PC-3 (cell line): ENCODE measurements at regions not wholly inside any gene's neighbourhood (a gene's known extent, or its start where the extent isn't known, plus 50 kb on each side); places are given as distances from the start of the nearest gene placed in this dataset.

Experiments
- ATAC-seq: fragments of 200-7000 bp; cut with Tn5 transposase; 2 replicates; pipeline ENCODE4 v1.9.1; 2020; ENCODE audit warnings: mild to moderate bottlenecking, moderate library complexity
- BruUV-seq: library from RNA; stranded (reverse); fragments of 400-500 nt; replicated peaks from 2 replicates; lab custom pipeline; 2021; lab: Mats Ljungman, UMichigan
- CTCF ChIA-PET: fragments of 300-600 bp; sonication (Branson Sonifier 250); formaldehyde crosslinking; loops from one replicate; lab custom pipeline; 2022; ENCODE audit warnings: antibody characterized with exemption; lab: Charles Lee
- POLR2A ChIA-PET: fragments of 300-600 bp; sonication (Branson Sonifier 250); formaldehyde crosslinking; loops from one replicate; lab custom pipeline; 2022; ENCODE audit warnings: antibody characterized with exemption; ENCODE audit not compliant: unreplicated experiment; lab: Charles Lee
- DNase-seq: peaks from one replicate; pipeline ENCODE4 v3.0.0-alpha.2; 2015
- H2AFZ ChIP-seq: fragments of 300-600 bp; sonication (generic); 2 replicates; pipeline ENCODE4 v1.6.0; 2016; ENCODE audit warnings: antibody characterized with exemption, low read length
- H3F3A ChIP-seq: fragments of 300-600 bp; sonication (generic); one replicate; pipeline ENCODE4 v1.6.0; 2017; ENCODE audit warnings: antibody characterized with exemption, low read length, control low read depth, mild to moderate bottlenecking; ENCODE audit not compliant: unreplicated experiment
- H3K27ac ChIP-seq: fragments of 300-600 bp; sonication (generic); 2 replicates; pipeline ENCODE4 v1.5.1; 2016; ENCODE audit warnings: mild to moderate bottlenecking, low read length
- H3K27me3 ChIP-seq: fragments of 300-600 bp; sonication (generic); 2 replicates; pipeline ENCODE4 v1.6.1; 2016; ENCODE audit warnings: low read length, mixed read lengths
- H3K36me3 ChIP-seq: fragments of 300-600 bp; sonication (generic); 2 replicates; pipeline ENCODE4 v1.6.1; 2016; ENCODE audit warnings: low read depth, mixed run types, low read length, mixed read lengths
- H3K4me1 ChIP-seq: fragments of 300-600 bp; sonication (generic); 2 replicates; pipeline ENCODE4 v1.5.1; 2016; ENCODE audit warnings: low read length; ENCODE audit not compliant: insufficient read depth
- H3K4me2 ChIP-seq: fragments of 300-600 bp; sonication (generic); 2 replicates; pipeline ENCODE4 v1.6.0; 2016; ENCODE audit warnings: low read length
- H3K4me3 ChIP-seq: fragments of 300-600 bp; sonication (generic); 2 replicates; pipeline ENCODE4 v1.5.1; 2016; ENCODE audit warnings: mild to moderate bottlenecking, low read length, mixed read lengths
- H3K79me2 ChIP-seq: fragments of 300-600 bp; sonication (generic); 2 replicates; pipeline ENCODE4 v1.6.1; 2017; ENCODE audit warnings: low read length, mixed read lengths
- H3K9ac ChIP-seq: fragments of 300-600 bp; sonication (generic); 2 replicates; pipeline ENCODE4 v1.6.0; 2016; ENCODE audit warnings: mild to moderate bottlenecking, low read length
- H3K9me2 ChIP-seq: fragments of 300-600 bp; sonication (generic); replicated peaks from 2 replicates; pipeline ENCODE4 v1.6.1; 2016; ENCODE audit warnings: mixed run types, low read length, mixed read lengths
- H3K9me3 ChIP-seq: fragments of 300-600 bp; sonication (generic); 2 replicates; pipeline ENCODE4 v1.6.1; 2016; ENCODE audit warnings: low read length, mixed read lengths
- H4K20me1 ChIP-seq: fragments of 300-600 bp; sonication (generic); 2 replicates; pipeline ENCODE4 v1.6.1; 2016; ENCODE audit warnings: low read length, mixed read lengths
- EZH2 ChIP-seq: fragments of 300-600 bp; sonication (generic); IDR thresholded peaks from one replicate; pipeline ENCODE4 v1.6.1; 2017; ENCODE audit warnings: antibody characterized with exemption, mild to moderate bottlenecking, low read length; ENCODE audit not compliant: unreplicated experiment
- EZH2phosphoT487 ChIP-seq: fragments of 300-600 bp; sonication (generic); IDR thresholded peaks from 2 replicates; pipeline ENCODE4 v1.6.1; 2018; ENCODE audit warnings: mild to moderate bottlenecking, antibody characterized with exemption, low read length, borderline replicate concordance
- intact Hi-C: fragments of 100-400 bp; cut with micrococcal nuclease; formaldehyde crosslinking; loops from 2 replicates; pipeline ENCODE4 v1.9.0; 2023
- TF ChIP-seq, protein P1 (sequence below): fragments of 300-600 bp; sonication (generic); conservative IDR thresholded peaks from 2 replicates; pipeline ENCODE4 v1.5.1; 2017; ENCODE audit warnings: antibody characterized with exemption, low read depth, mild to moderate bottlenecking, low read length

DNA sequence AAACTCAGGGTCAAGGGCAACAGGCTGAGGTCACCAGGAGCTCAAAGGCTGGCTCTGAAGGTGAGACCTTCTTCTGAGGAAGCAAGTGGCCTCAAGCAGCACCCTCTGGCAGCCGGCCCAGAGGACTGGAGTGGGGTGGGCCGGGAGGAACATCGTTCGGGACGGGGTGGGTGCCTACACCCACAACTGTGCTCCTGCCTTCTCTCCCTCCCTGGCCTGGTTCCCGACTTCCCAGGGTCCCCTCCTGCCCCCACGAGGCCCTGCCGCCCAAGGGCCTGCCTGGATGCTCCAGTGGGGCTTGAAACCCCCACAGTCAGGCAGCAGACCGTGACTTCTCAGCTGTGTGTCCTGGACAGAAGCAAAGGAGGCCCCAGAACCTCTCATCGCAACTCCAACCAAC is 195.7 kb downstream of the IGLL1 start:
- Histone ChIP-seq H3K4me3 (no peak overlapping the region), H3K9me2 (no peaks in the 10 kb centered on the region), H3K9me3 (no peaks in the 10 kb centered on the region), H3K27ac (no peak overlapping the region), H3K4me1 (no peaks in the 10 kb centered on the region), H3K36me3 (no peaks in the 10 kb centered on the region), H3K4me2 (no peak overlapping the region), H2AFZ (no peak overlapping the region), H3F3A (no peaks in the 10 kb centered on the region), H4K20me1 (no peaks in the 10 kb centered on the region), H3K27me3 (no peaks in the 10 kb centered on the region), H3K79me2 (no peaks in the 10 kb centered on the region), H3K9ac (no peak overlapping the region)
- ATAC-seq = no peak
- no TSS peak for BruUV-seq
- CTCF ChIA-PET = no interaction called here
- POLR2A ChIA-PET = no interaction called here
- intact Hi-C loops = loop anchor here (10.0 kb wide), 1 partner anchor 60 kb away; no protein-coding TSS in a partner anchor
- no peak for TF ChIP-seq EZH2phosphoT487
- TF ChIP-seq EZH2 = no peak
- TF ChIP-seq, protein P1, sequence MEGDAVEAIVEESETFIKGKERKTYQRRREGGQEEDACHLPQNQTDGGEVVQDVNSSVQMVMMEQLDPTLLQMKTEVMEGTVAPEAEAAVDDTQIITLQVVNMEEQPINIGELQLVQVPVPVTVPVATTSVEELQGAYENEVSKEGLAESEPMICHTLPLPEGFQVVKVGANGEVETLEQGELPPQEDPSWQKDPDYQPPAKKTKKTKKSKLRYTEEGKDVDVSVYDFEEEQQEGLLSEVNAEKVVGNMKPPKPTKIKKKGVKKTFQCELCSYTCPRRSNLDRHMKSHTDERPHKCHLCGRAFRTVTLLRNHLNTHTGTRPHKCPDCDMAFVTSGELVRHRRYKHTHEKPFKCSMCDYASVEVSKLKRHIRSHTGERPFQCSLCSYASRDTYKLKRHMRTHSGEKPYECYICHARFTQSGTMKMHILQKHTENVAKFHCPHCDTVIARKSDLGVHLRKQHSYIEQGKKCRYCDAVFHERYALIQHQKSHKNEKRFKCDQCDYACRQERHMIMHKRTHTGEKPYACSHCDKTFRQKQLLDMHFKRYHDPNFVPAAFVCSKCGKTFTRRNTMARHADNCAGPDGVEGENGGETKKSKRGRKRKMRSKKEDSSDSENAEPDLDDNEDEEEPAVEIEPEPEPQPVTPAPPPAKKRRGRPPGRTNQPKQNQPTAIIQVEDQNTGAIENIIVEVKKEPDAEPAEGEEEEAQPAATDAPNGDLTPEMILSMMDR = no peak
- no peak for DNase-seq

DNA sequence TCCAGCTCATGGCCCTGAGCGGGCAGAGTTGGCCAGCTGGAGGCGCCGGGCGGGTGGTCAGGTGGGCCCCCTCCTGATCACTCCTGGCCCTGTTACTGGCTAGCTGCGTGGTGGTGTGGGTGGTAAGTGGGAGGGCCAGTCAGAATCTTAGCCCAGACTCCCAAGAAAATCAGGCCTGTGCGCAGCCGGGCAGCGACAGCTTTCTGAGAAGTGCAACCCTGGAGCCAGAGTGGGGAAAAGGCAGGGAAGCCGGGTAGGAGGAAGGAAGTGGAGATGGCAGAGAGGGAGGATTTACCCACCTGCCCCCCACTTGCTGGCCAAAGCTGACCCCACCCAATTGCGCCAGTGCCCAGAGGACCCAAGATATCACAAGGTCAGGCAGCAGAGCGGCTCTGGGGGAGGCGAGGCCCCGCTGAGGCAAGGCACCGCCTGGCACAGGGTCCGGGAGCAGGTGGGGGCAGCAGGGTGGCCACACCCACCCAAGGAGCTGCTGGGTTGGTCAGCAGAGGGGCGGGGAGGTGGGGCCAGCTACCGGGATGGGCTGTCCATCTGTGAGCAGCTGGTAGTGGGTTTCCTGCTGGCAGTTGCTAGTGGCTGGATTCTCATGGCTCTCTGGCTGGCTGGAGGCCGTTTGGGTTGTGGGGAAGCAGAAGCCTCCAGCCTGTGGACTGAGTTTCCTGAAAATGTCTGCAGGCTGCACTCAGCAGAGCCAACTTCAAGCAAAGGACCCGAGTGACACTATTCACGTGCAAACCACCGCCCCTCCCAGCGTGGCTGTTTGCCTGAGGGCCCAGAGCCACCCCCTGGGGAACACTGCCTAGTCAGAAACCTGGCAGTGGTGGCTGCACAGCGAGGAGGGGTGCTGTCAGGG is 196.4 kb downstream of the IGLL1 start:
- no peaks in the 10 kb centered on the region for H3K79me2 ChIP-seq
- H4K20me1 ChIP-seq = no peaks in the 10 kb centered on the region
- DNase-seq = no peak
- intact Hi-C loops = loop anchor here (10.0 kb wide), 1 partner anchor 59 kb away; no protein-coding TSS in a partner anchor
- no peaks in the 10 kb centered on the region for H3F3A ChIP-seq
- no peaks in the 10 kb centered on the region for H3K4me1 ChIP-seq
- no peak overlapping the region for H3K9ac ChIP-seq
- ATAC-seq = no peak
- H3K4me2 ChIP-seq = no peak overlapping the region
- H3K27me3 ChIP-seq = no peaks in the 10 kb centered on the region
- POLR2A ChIA-PET = no interaction called here
- no peaks in the 10 kb centered on the region for H3K9me3 ChIP-seq
- H2AFZ ChIP-seq = no peak overlapping the region
- H3K4me3 ChIP-seq = no peak overlapping the region
- H3K27ac ChIP-seq = no peak overlapping the region
- no peaks in the 10 kb centered on the region for H3K9me2 ChIP-seq
- no TSS peak for BruUV-seq
- TF ChIP-seq EZH2phosphoT487 (no peak), EZH2 (no peak)
- TF ChIP-seq, protein P1 = no peak
- CTCF ChIA-PET = no interaction called here
- no peaks in the 10 kb centered on the region for H3K36me3 ChIP-seq
